Neural progenitor cell (in vitro differentiated cells): ENCODE measurements at regions not wholly inside any gene's neighbourhood (a gene's known extent, or its start where the extent isn't known, plus 50 kb on each side); places are given as distances from the start of the nearest gene placed in this dataset.

Experiments
- EZH2 ChIP-seq: fragments of 200-600 bp; sonication (generic); IDR thresholded peaks from 2 replicates; pipeline ENCODE4 v1.6.1; 2017; ENCODE audit warnings: antibody characterized with exemption, mild to moderate bottlenecking, moderate library complexity
- EZH2phosphoT487 ChIP-seq: fragments of 200-600 bp; sonication (generic); IDR thresholded peaks from 2 replicates; pipeline ENCODE4 v1.6.1; 2017; ENCODE audit warnings: antibody characterized with exemption
- TF ChIP-seq, protein P1 (sequence below): fragments of 200-600 bp; sonication (generic); IDR thresholded peaks from 2 replicates; pipeline ENCODE4 v1.5.1; 2017; ENCODE audit warnings: antibody characterized with exemption, mild to moderate bottlenecking

DNA sequence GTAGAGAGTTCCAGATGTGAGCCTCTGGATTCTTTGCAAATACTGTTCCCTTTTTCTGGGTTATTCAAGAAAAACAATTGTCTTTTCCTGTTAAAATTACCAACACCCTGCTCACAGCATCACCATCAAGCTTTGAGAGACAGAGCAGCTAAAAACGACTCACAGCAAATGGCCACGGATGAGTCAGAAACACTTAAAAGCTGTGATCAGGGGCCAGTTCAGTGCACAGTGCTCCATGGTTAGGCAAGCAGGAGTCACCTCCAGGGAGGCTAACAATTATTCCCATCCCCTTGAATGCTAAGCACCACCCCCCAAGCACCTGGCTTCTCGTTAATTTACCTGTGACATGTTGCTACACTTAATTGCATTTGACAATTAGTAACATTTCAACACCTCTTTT, 128.4 kb upstream of the CAMK1G start:
- TF ChIP-seq, protein P1, sequence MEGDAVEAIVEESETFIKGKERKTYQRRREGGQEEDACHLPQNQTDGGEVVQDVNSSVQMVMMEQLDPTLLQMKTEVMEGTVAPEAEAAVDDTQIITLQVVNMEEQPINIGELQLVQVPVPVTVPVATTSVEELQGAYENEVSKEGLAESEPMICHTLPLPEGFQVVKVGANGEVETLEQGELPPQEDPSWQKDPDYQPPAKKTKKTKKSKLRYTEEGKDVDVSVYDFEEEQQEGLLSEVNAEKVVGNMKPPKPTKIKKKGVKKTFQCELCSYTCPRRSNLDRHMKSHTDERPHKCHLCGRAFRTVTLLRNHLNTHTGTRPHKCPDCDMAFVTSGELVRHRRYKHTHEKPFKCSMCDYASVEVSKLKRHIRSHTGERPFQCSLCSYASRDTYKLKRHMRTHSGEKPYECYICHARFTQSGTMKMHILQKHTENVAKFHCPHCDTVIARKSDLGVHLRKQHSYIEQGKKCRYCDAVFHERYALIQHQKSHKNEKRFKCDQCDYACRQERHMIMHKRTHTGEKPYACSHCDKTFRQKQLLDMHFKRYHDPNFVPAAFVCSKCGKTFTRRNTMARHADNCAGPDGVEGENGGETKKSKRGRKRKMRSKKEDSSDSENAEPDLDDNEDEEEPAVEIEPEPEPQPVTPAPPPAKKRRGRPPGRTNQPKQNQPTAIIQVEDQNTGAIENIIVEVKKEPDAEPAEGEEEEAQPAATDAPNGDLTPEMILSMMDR: no peak
- TF ChIP-seq EZH2 (no peak), EZH2phosphoT487 (no peak)
